Caco-2 (cell line): ENCODE measurements at regions not wholly inside any gene's neighbourhood (a gene's known extent, or its start where the extent isn't known, plus 50 kb on each side); places are given as distances from the start of the nearest gene placed in this dataset.
"Not testable (repeated sequence)": the region's sequence is repeated elsewhere in the genome, so short reads cannot be mapped to it uniquely, and the experiment has no call there.

Source experiments
- BruUV-seq: library from RNA; stranded (reverse); fragments of 400-500 nt; replicated peaks from 2 replicates; lab custom pipeline; 2021; lab: Mats Ljungman, UMichigan
- CTCF ChIA-PET: fragments of 300-600 bp; sonication (Branson Sonifier 250); formaldehyde crosslinking; loops from one replicate; lab custom pipeline; 2022; ENCODE audit warnings: antibody characterized with exemption; lab: Charles Lee
- POLR2A ChIA-PET: fragments of 300-600 bp; sonication (Branson Sonifier 250); formaldehyde crosslinking; loops from one replicate; lab custom pipeline; 2022; ENCODE audit warnings: antibody characterized with exemption; lab: Charles Lee
- DNase-seq, 2 experiments: peaks; one replicate each; pipeline versions ENCODE4 v3.0.0 to v3.0.0-alpha.2; 2020 to 2022
- H3K27me3 ChIP-seq: replicated peaks from 2 replicates; pipeline ENCODE4 v1.6.0; 2011; ENCODE audit warnings: low read length; ENCODE audit not compliant: control insufficient read depth, insufficient read depth
- H3K36me3 ChIP-seq: 2 replicates; pipeline ENCODE4 v1.5.1; 2011; ENCODE audit warnings: low read length; ENCODE audit not compliant: control insufficient read depth, insufficient read depth
- H3K4me1 ChIP-seq: fragments of 250-450 bp; sonication (Bioruptor Pico); 2 replicates; pipeline ENCODE4 v1.5.1; 2020; ENCODE audit warnings: mild to moderate bottlenecking
- H3K4me3 ChIP-seq: 2 replicates; pipeline ENCODE4 v1.5.1; 2011; ENCODE audit warnings: low read depth, mild to moderate bottlenecking, control low read depth, low read length
- H3K9me3 ChIP-seq: fragments of 250-450 bp; sonication (Bioruptor Pico); 2 replicates; pipeline ENCODE4 v1.5.1; 2020; ENCODE audit warnings: mild to moderate bottlenecking, moderate library complexity
- H3K27ac Mint-ChIP-seq: one replicate; pipeline ENCODE4 v1.8.0; 2022; ENCODE audit warnings: mixed read lengths; ENCODE audit not compliant: unreplicated experiment
- H3K27me3 Mint-ChIP-seq: one replicate; pipeline ENCODE4 v1.8.0; 2022; ENCODE audit warnings: mixed read lengths; ENCODE audit not compliant: insufficient read depth, unreplicated experiment
- H3K36me3 Mint-ChIP-seq: one replicate; pipeline ENCODE4 v1.8.0; 2022; ENCODE audit warnings: mild to moderate bottlenecking, mixed read lengths; ENCODE audit not compliant: insufficient read depth, unreplicated experiment
- H3K4me1 Mint-ChIP-seq: one replicate; pipeline ENCODE4 v1.8.0; 2022; ENCODE audit warnings: low read depth, mixed read lengths; ENCODE audit not compliant: unreplicated experiment
- H3K4me3 Mint-ChIP-seq: one replicate; pipeline ENCODE4 v1.8.0; 2022; ENCODE audit warnings: mild to moderate bottlenecking, moderate library complexity, mixed read lengths; ENCODE audit not compliant: unreplicated experiment
- H3K9me3 Mint-ChIP-seq: one replicate; pipeline ENCODE4 v1.8.0; 2022; ENCODE audit warnings: mixed read lengths; ENCODE audit not compliant: unreplicated experiment
- intact Hi-C: fragments of 100-400 bp; cut with micrococcal nuclease; formaldehyde crosslinking; loops from one replicate; pipeline ENCODE4 v1.10.0; 2022; ENCODE audit not compliant: unreplicated experiment

- intact Hi-C loops, H3K4me1 ChIP-seq, H3K36me3 ChIP-seq, H3K9me3 ChIP-seq, CTCF ChIA-PET, DNase-seq, H3K4me3 ChIP-seq, H3K36me3 Mint-ChIP-seq, H3K27me3 ChIP-seq, H3K27me3 Mint-ChIP-seq, H3K4me3 Mint-ChIP-seq, H3K4me1 Mint-ChIP-seq, H3K9me3 Mint-ChIP-seq, POLR2A ChIA-PET, BruUV-seq, H3K27ac Mint-ChIP-seq: not testable (repeated sequence)
Measured at GRCh38 chr2:111489460-111489859, 368.7 kb downstream of the BCL2L11 start.

- BruUV-seq, DNase-seq, H3K36me3 Mint-ChIP-seq, H3K4me3 ChIP-seq, CTCF ChIA-PET, intact Hi-C loops, H3K27me3 Mint-ChIP-seq, H3K9me3 ChIP-seq, H3K36me3 ChIP-seq, H3K4me1 Mint-ChIP-seq, POLR2A ChIA-PET, H3K27me3 ChIP-seq, H3K9me3 Mint-ChIP-seq, H3K27ac Mint-ChIP-seq, H3K4me1 ChIP-seq, H3K4me3 Mint-ChIP-seq: not testable (repeated sequence)
Measured at GRCh38 chr2:111491181-111491580, 370.5 kb downstream of the BCL2L11 start.

- H3K4me3 ChIP-seq, H3K9me3 ChIP-seq, H3K27me3 ChIP-seq, H3K36me3 ChIP-seq, H3K27ac Mint-ChIP-seq, H3K36me3 Mint-ChIP-seq, intact Hi-C loops, H3K9me3 Mint-ChIP-seq, H3K27me3 Mint-ChIP-seq, BruUV-seq, POLR2A ChIA-PET, H3K4me1 Mint-ChIP-seq, DNase-seq, CTCF ChIA-PET, H3K4me1 ChIP-seq, H3K4me3 Mint-ChIP-seq: not testable (repeated sequence)
Measured at GRCh38 chr2:111491614-111492013, 370.9 kb downstream of the BCL2L11 start.

- POLR2A ChIA-PET, H3K4me1 Mint-ChIP-seq, H3K9me3 ChIP-seq, intact Hi-C loops, H3K9me3 Mint-ChIP-seq, BruUV-seq, H3K27me3 ChIP-seq, H3K36me3 ChIP-seq, H3K4me1 ChIP-seq, H3K27me3 Mint-ChIP-seq, DNase-seq, CTCF ChIA-PET, H3K36me3 Mint-ChIP-seq: not testable (repeated sequence)
- Mint-ChIP-seq H3K27ac (peak overlapping the region; percentile 48), H3K4me3 (peak overlapping the region; percentile 65)
- H3K4me3 ChIP-seq, result peak overlapping the region; percentile 31
Measured at GRCh38 chr2:111492995-111493719, 372.4 kb downstream of the BCL2L11 start.

- CTCF ChIA-PET, BruUV-seq, H3K36me3 ChIP-seq, POLR2A ChIA-PET, H3K9me3 Mint-ChIP-seq, intact Hi-C loops, H3K4me1 ChIP-seq, H3K36me3 Mint-ChIP-seq, H3K27me3 ChIP-seq, H3K4me1 Mint-ChIP-seq, H3K27me3 Mint-ChIP-seq, DNase-seq, H3K9me3 ChIP-seq: not testable (repeated sequence)
- Mint-ChIP-seq H3K27ac (peak overlapping the region; percentile 48), H3K4me3 (peak overlapping the region; percentile 65)
- peak overlapping the region; percentile 31 for H3K4me3 ChIP-seq
Measured at GRCh38 chr2:111493720-111494078, 373.0 kb downstream of the BCL2L11 start.

GRCh38 chr2:111494288-111494980 is 373.7 kb downstream of the BCL2L11 start:
- intact Hi-C loops, result not testable (repeated sequence)
- peak overlapping the region; percentile 65 for H3K4me3 Mint-ChIP-seq

GRCh38 chr2:111494981-111495315 is 374.2 kb downstream of the BCL2L11 start:
- H3K27me3 ChIP-seq, H3K9me3 Mint-ChIP-seq, POLR2A ChIA-PET, H3K4me1 Mint-ChIP-seq, H3K27me3 Mint-ChIP-seq, intact Hi-C loops, H3K9me3 ChIP-seq, H3K36me3 ChIP-seq, CTCF ChIA-PET, H3K4me1 ChIP-seq, BruUV-seq, H3K36me3 Mint-ChIP-seq, H3K27ac Mint-ChIP-seq: not testable (repeated sequence)
- peak overlapping the region; percentile 65 for H3K4me3 Mint-ChIP-seq
- peak overlapping the region; percentile 37 for H3K4me3 ChIP-seq
- peak in 1 of 2 experiments; percentile 38 for DNase-seq

More at GRCh38 chr2:111494288-111494980, 373.7 kb downstream of the BCL2L11 start:
- H3K36me3 ChIP-seq, H3K27me3 ChIP-seq, CTCF ChIA-PET, H3K27me3 Mint-ChIP-seq, H3K9me3 ChIP-seq, POLR2A ChIA-PET, H3K27ac Mint-ChIP-seq, DNase-seq, H3K9me3 Mint-ChIP-seq, H3K36me3 Mint-ChIP-seq, H3K4me1 Mint-ChIP-seq, H3K4me1 ChIP-seq: not testable (repeated sequence)
- TSS peak; percentile 81 for BruUV-seq
- H3K4me3 ChIP-seq, result peak overlapping the region; percentile 37
